ENCODE measurements at regions not wholly inside any gene's neighbourhood (a gene's known extent, or its start where the extent isn't known, plus 50 kb on each side); places are given as distances from the start of the nearest gene placed in this dataset.

DNA sequence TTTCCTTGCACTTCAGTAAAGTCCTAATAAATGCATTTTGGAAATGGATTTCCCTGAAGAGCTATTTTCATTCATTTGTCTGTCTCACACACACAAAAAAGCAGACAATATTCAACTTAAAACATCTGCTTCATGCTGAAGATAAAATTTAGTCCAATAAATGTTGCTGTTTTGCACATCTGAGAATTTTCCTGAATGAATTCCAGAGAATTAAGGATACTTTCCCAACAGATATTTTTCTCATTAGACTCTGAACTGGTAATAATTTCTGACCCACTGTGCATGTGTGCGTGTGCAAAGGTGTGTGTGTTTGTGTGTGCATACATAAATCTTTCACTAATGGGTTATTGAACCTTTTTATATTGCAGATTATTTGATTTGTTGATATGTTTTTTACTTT is 390.2 kb upstream of the TMEFF2 start:
- intact Hi-C loops (cut with micrococcal nuclease; ENCODE audit: unreplicated experiment), result no loop called here
- H3K27ac ChIP-seq (ENCODE audit: low read depth, low read length, poor library complexity, severe bottlenecking), result no peak overlapping the region
- no peaks in the 10 kb centered on the region for H3K9me3 ChIP-seq (ENCODE audit: low read length)
- no peak overlapping the region for H3K4me3 ChIP-seq (ENCODE audit: low read depth, low read length, poor library complexity, severe bottlenecking)
- no peaks in the 10 kb centered on the region for H3K9me2 ChIP-seq (ENCODE audit: insufficient read depth, low read length)
- H3K79me2 ChIP-seq (ENCODE audit: insufficient read depth, low read depth, low read length), result no peaks in the 10 kb centered on the region
- CTCF ChIA-PET (ENCODE audit: unreplicated experiment), result no interaction called here
- BruUV-seq (replicated peaks), result no TSS peak
- TF ChIP-seq, protein P1, sequence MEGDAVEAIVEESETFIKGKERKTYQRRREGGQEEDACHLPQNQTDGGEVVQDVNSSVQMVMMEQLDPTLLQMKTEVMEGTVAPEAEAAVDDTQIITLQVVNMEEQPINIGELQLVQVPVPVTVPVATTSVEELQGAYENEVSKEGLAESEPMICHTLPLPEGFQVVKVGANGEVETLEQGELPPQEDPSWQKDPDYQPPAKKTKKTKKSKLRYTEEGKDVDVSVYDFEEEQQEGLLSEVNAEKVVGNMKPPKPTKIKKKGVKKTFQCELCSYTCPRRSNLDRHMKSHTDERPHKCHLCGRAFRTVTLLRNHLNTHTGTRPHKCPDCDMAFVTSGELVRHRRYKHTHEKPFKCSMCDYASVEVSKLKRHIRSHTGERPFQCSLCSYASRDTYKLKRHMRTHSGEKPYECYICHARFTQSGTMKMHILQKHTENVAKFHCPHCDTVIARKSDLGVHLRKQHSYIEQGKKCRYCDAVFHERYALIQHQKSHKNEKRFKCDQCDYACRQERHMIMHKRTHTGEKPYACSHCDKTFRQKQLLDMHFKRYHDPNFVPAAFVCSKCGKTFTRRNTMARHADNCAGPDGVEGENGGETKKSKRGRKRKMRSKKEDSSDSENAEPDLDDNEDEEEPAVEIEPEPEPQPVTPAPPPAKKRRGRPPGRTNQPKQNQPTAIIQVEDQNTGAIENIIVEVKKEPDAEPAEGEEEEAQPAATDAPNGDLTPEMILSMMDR (conservative IDR thresholded peaks at IDR 0.05; ENCODE audit: low read length), result no peak
- TF ChIP-seq EZH2phosphoT487 (IDR thresholded peaks at IDR 0.05; ENCODE audit: borderline replicate concordance, low read depth, low read length), result no peak
- H3K36me3 ChIP-seq (ENCODE audit: insufficient read depth, low read length), result no peaks in the 10 kb centered on the region
- DNase-seq (ENCODE audit: low spot score), result no peak
- POLR2A ChIA-PET, result no interaction called here
- no peaks in the 10 kb centered on the region for H3K4me1 ChIP-seq (ENCODE audit: insufficient read depth, low read length, poor library complexity, severe bottlenecking)
- H2AFZ ChIP-seq (ENCODE audit: low read length), result no peak overlapping the region
- H4K20me1 ChIP-seq (ENCODE audit: insufficient read depth, low read length), result no peaks in the 10 kb centered on the region
- H3K4me2 ChIP-seq (ENCODE audit: low read length), result no peak overlapping the region

- BruUV-seq (replicated peaks), result no TSS peak
- H3K4me1 ChIP-seq (ENCODE audit: insufficient read depth, low read length, poor library complexity, severe bottlenecking), result no peaks in the 10 kb centered on the region
- TF ChIP-seq, protein P1 (conservative IDR thresholded peaks at IDR 0.05; ENCODE audit: low read length), result no peak
- TF ChIP-seq EZH2phosphoT487 (IDR thresholded peaks at IDR 0.05; ENCODE audit: borderline replicate concordance, low read depth, low read length), result no peak
- CTCF ChIA-PET (ENCODE audit: unreplicated experiment), result no interaction called here
- no peak overlapping the region for H3K4me3 ChIP-seq (ENCODE audit: low read depth, low read length, poor library complexity, severe bottlenecking)
- no peak overlapping the region for H3K27ac ChIP-seq (ENCODE audit: low read depth, low read length, poor library complexity, severe bottlenecking)
- H3K9me2 ChIP-seq (ENCODE audit: insufficient read depth, low read length), result no peaks in the 10 kb centered on the region
- no peaks in the 10 kb centered on the region for H3K79me2 ChIP-seq (ENCODE audit: insufficient read depth, low read depth, low read length)
- H2AFZ ChIP-seq (ENCODE audit: low read length), result no peak overlapping the region
- POLR2A ChIA-PET, result interaction anchor here (0.9 kb wide), 1 partner anchor 10 kb away, joined by 3 read pairs; no protein-coding TSS in a partner anchor
- no peaks in the 10 kb centered on the region for H3K36me3 ChIP-seq (ENCODE audit: insufficient read depth, low read length)
- no peak for DNase-seq (ENCODE audit: low spot score)
- H3K4me2 ChIP-seq (ENCODE audit: low read length), result no peak overlapping the region
- no peaks in the 10 kb centered on the region for H4K20me1 ChIP-seq (ENCODE audit: insufficient read depth, low read length)
- H3K9me3 ChIP-seq (ENCODE audit: low read length), result no peaks in the 10 kb centered on the region
- intact Hi-C loops (cut with micrococcal nuclease; ENCODE audit: unreplicated experiment), result no loop called here
These were observed 385.4 kb upstream of the TMEFF2 start for GRCh38 chr2:192579965-192580700.

- H3K9me3 ChIP-seq (ENCODE audit: low read length), result no peaks in the 10 kb centered on the region
- ChIA-PET CTCF (ENCODE audit: unreplicated experiment) (no interaction called here), POLR2A (no interaction called here)
- no peaks in the 10 kb centered on the region for H3K79me2 ChIP-seq (ENCODE audit: insufficient read depth, low read depth, low read length)
- H3K36me3 ChIP-seq (ENCODE audit: insufficient read depth, low read length), result no peaks in the 10 kb centered on the region
- no peak overlapping the region for H3K4me3 ChIP-seq (ENCODE audit: low read depth, low read length, poor library complexity, severe bottlenecking)
- TF ChIP-seq EZH2phosphoT487 (IDR thresholded peaks at IDR 0.05; ENCODE audit: borderline replicate concordance, low read depth, low read length), result no peak
- TF ChIP-seq, protein P1 (conservative IDR thresholded peaks at IDR 0.05; ENCODE audit: low read length), result no peak
- no peaks in the 10 kb centered on the region for H3K4me1 ChIP-seq (ENCODE audit: insufficient read depth, low read length, poor library complexity, severe bottlenecking)
- no TSS peak for BruUV-seq (replicated peaks)
- DNase-seq (ENCODE audit: low spot score), result no peak
- H3K4me2 ChIP-seq (ENCODE audit: low read length), result no peak overlapping the region
- no peak overlapping the region for H3K27ac ChIP-seq (ENCODE audit: low read depth, low read length, poor library complexity, severe bottlenecking)
- H4K20me1 ChIP-seq (ENCODE audit: insufficient read depth, low read length), result no peaks in the 10 kb centered on the region
- no peak overlapping the region for H2AFZ ChIP-seq (ENCODE audit: low read length)
- no peaks in the 10 kb centered on the region for H3K9me2 ChIP-seq (ENCODE audit: insufficient read depth, low read length)
- intact Hi-C loops (cut with micrococcal nuclease; ENCODE audit: unreplicated experiment), result no loop called here
These were observed 384.0 kb upstream of the TMEFF2 start for GRCh38 chr2:192578780-192579179.
